Upper lobe of right lung (tissue), 1 donor: ENCODE measurements at regions not wholly inside any gene's neighbourhood (a gene's known extent, or its start where the extent isn't known, plus 50 kb on each side); places are given as distances from the start of the nearest gene placed in this dataset.

Experiments used
- ATAC-seq: fragments of 200-7000 bp; cut with Tn5 transposase; one replicate; pipeline ENCODE4 v1.9.1; 2020; ENCODE audit warnings: mild to moderate bottlenecking, moderate library complexity
- DNase-seq: peaks from one replicate; pipeline ENCODE4 v3.0.0-alpha.2; 2020
- H3K27ac ChIP-seq: fragments of 200-600 bp; one replicate; pipeline ENCODE4 v1.8.0; 2022
- H3K27me3 ChIP-seq: fragments of 200-600 bp; one replicate; pipeline ENCODE4 v1.8.0; 2022; ENCODE audit warnings: mild to moderate bottlenecking
- H3K36me3 ChIP-seq: fragments of 200-600 bp; one replicate; pipeline ENCODE4 v1.8.0; 2022
- H3K4me1 ChIP-seq: fragments of 200-600 bp; one replicate; pipeline ENCODE4 v1.8.0; 2022
- H3K4me3 ChIP-seq: fragments of 200-600 bp; one replicate; pipeline ENCODE4 v1.8.0; 2022; ENCODE audit warnings: mild to moderate bottlenecking
- H3K9me3 ChIP-seq: fragments of 200-600 bp; one replicate; pipeline ENCODE4 v1.8.0; 2022
- CTCF ChIP-seq: fragments of 200-600 bp; IDR thresholded peaks from one replicate; pipeline ENCODE4 v1.8.0; 2022; ENCODE audit warnings: antibody characterized with exemption
- intact Hi-C: fragments of 100-400 bp; cut with DNase I; formaldehyde crosslinking; loops from one replicate; pipeline ENCODE4 v1.11.0; 2022
- donor health status: DM: no; HTN: yes; CAD: no; lungs with severe emphysema.

- Histone ChIP-seq H3K4me1 (no peaks in the 10 kb centered on the region), H3K9me3 (no peaks in the 10 kb centered on the region), H3K4me3 (no peak overlapping the region), H3K27ac (no peak overlapping the region), H3K27me3 (no peaks in the 10 kb centered on the region), H3K36me3 (no peaks in the 10 kb centered on the region)
- intact Hi-C loops: no loop called here
- ATAC-seq: no peak
- no peak for TF ChIP-seq CTCF
- no peak for DNase-seq
Observed at GRCh38 chr5:61999371-61999770, 306.6 kb upstream of the KIF2A start.

GRCh38 chr5:62000646-62001045 is 305.4 kb upstream of the KIF2A start:
- no peaks in the 10 kb centered on the region for H3K27me3 ChIP-seq
- no peaks in the 10 kb centered on the region for H3K4me1 ChIP-seq
- no peaks in the 10 kb centered on the region for H3K36me3 ChIP-seq
- DNase-seq (no peak), ATAC-seq (no peak)
- H3K4me3 ChIP-seq: no peak overlapping the region
- no peak for TF ChIP-seq CTCF
- no peaks in the 10 kb centered on the region for H3K9me3 ChIP-seq
- intact Hi-C loops: no loop called here
- H3K27ac ChIP-seq: no peak overlapping the region

- intact Hi-C loops: no loop called here
- H3K27me3 ChIP-seq: no peaks in the 10 kb centered on the region
- H3K4me1 ChIP-seq: no peaks in the 10 kb centered on the region
- ATAC-seq (no peak), DNase-seq (no peak)
- TF ChIP-seq CTCF: no peak
- no peaks in the 10 kb centered on the region for H3K36me3 ChIP-seq
- no peaks in the 10 kb centered on the region for H3K9me3 ChIP-seq
- no peak overlapping the region for H3K4me3 ChIP-seq
- no peak overlapping the region for H3K27ac ChIP-seq
Observed at GRCh38 chr5:62001640-62002039, 304.4 kb upstream of the KIF2A start.

- H3K9me3 ChIP-seq: no peaks in the 10 kb centered on the region
- H3K27me3 ChIP-seq: no peaks in the 10 kb centered on the region
- intact Hi-C loops: no loop called here
- H3K4me3 ChIP-seq: no peak overlapping the region
- no peaks in the 10 kb centered on the region for H3K4me1 ChIP-seq
- no peak for ATAC-seq
- no peak overlapping the region for H3K27ac ChIP-seq
- no peak for TF ChIP-seq CTCF
- no peak for DNase-seq
- H3K36me3 ChIP-seq: no peaks in the 10 kb centered on the region
Observed at GRCh38 chr5:62002436-62002835, 303.6 kb upstream of the KIF2A start.

GRCh38 chr5:62005551-62005950 is 300.5 kb upstream of the KIF2A start:
- no peak for DNase-seq
- Histone ChIP-seq H3K27ac (no peak overlapping the region), H3K36me3 (no peaks in the 10 kb centered on the region), H3K4me1 (no peaks in the 10 kb centered on the region), H3K27me3 (no peaks in the 10 kb centered on the region), H3K9me3 (no peaks in the 10 kb centered on the region), H3K4me3 (no peak overlapping the region)
- no peak for TF ChIP-seq CTCF
- intact Hi-C loops: no loop called here
- ATAC-seq: no peak

GRCh38 chr5:62007457-62007856 is 298.5 kb upstream of the KIF2A start:
- no peaks in the 10 kb centered on the region for H3K4me1 ChIP-seq
- intact Hi-C loops: no loop called here
- H3K4me3 ChIP-seq: no peak overlapping the region
- H3K9me3 ChIP-seq: no peaks in the 10 kb centered on the region
- no peaks in the 10 kb centered on the region for H3K27me3 ChIP-seq
- DNase-seq (no peak), ATAC-seq (no peak)
- no peaks in the 10 kb centered on the region for H3K36me3 ChIP-seq
- no peak for TF ChIP-seq CTCF
- H3K27ac ChIP-seq: no peak overlapping the region
